GM19328 (cell line): ENCODE measurements at regions not wholly inside any gene's neighbourhood (a gene's known extent, or its start where the extent isn't known, plus 50 kb on each side); places are given as distances from the start of the nearest gene placed in this dataset.
"Not testable (repeated sequence)": the region's sequence is repeated elsewhere in the genome, so short reads cannot be mapped to it uniquely, and the experiment has no call there.

ENCODE experiments used
- ATAC-seq: cut with Tn5 transposase; IDR thresholded peaks from one replicate; pipeline ENCODE4 v1.9.1; 2021; ENCODE audit warnings: mild to moderate bottlenecking, moderate library complexity; ENCODE audit not compliant: unreplicated experiment

- no peak for ATAC-seq
Observed at GRCh38 chr16:54985156-54985555, 54.5 kb downstream of the IRX5 start.

GRCh38 chr16:54985668-54986067, 55.0 kb downstream of the IRX5 start:
- ATAC-seq: no peak

- no peak for ATAC-seq
Observed at GRCh38 chr16:54986409-54986808, 55.7 kb downstream of the IRX5 start.

- ATAC-seq: no peak
Observed at GRCh38 chr16:54987081-54987480, 56.4 kb downstream of the IRX5 start.

- ATAC-seq: no peak
Observed at GRCh38 chr16:54991525-54991924, 60.9 kb downstream of the IRX5 start.

GRCh38 chr16:54991946-54992345, 61.3 kb downstream of the IRX5 start:
- ATAC-seq: not testable (repeated sequence)

- ATAC-seq: no peak
Observed at GRCh38 chr16:54993106-54993895, 62.6 kb downstream of the IRX5 start.

GRCh38 chr16:54996186-54996585, 65.5 kb downstream of the IRX5 start:
- no peak for ATAC-seq

GRCh38 chr16:54998834-54999233, 68.2 kb downstream of the IRX5 start:
- ATAC-seq: no peak

GRCh38 chr16:54999481-54999880, 68.8 kb downstream of the IRX5 start:
- no peak for ATAC-seq

GRCh38 chr16:55000595-55000994, 69.9 kb downstream of the IRX5 start:
- ATAC-seq: no peak

GRCh38 chr16:55001931-55002330, 71.3 kb downstream of the IRX5 start:
- ATAC-seq: no peak

- ATAC-seq: no peak
Observed at GRCh38 chr16:55002419-55002818, 71.8 kb downstream of the IRX5 start.

- ATAC-seq: no peak
Observed at GRCh38 chr16:55003306-55003705, 72.6 kb downstream of the IRX5 start.

GRCh38 chr16:55003916-55004315, 73.3 kb downstream of the IRX5 start:
- ATAC-seq: no peak

- ATAC-seq: no peak
Observed at GRCh38 chr16:55007504-55007903, 76.8 kb downstream of the IRX5 start.

GRCh38 chr16:55008836-55009510, 78.3 kb downstream of the IRX5 start:
- no peak for ATAC-seq

- ATAC-seq: no peak
Observed at GRCh38 chr16:55009581-55009980, 78.9 kb downstream of the IRX5 start.

- no peak for ATAC-seq
Observed at GRCh38 chr16:55010492-55011160, 80.0 kb downstream of the IRX5 start.

- no peak for ATAC-seq
Observed at GRCh38 chr16:55012362-55012761, 81.7 kb downstream of the IRX5 start.

GRCh38 chr16:55012793-55013192, 82.1 kb downstream of the IRX5 start:
- no peak for ATAC-seq

GRCh38 chr16:55014022-55014421, 83.4 kb downstream of the IRX5 start:
- ATAC-seq: no peak
